Spleen (tissue), 11 donors: ENCODE measurements at regions not wholly inside any gene's neighbourhood (a gene's known extent, or its start where the extent isn't known, plus 50 kb on each side); places are given as distances from the start of the nearest gene placed in this dataset.

Source experiments
- DNase-seq: peaks from one replicate; pipeline ENCODE4 v3.0.0-alpha.2; 2020
- H3K27ac ChIP-seq, 8 donors: fragments of 200-600 bp; sonication (generic) in 7 of 8; 1 replicate in 4 of 8; 2 replicates in 4 of 8; pipeline versions ENCODE4 v1.5.0 to v1.8.0; 2016 to 2021; ENCODE audit warnings: inconsistent platforms in 4 of 8, mild to moderate bottlenecking in 4 of 8, moderate library complexity in 1 of 8
- H3K27me3 ChIP-seq, 7 donors: fragments of 200-600 bp; sonication (generic) in 6 of 7; replicated peaks in 1 of 7; 1 replicate in 4 of 7; 2 replicates in 3 of 7; pipeline versions ENCODE4 v1.5.0 to v1.8.0; 2016 to 2021; ENCODE audit warnings: inconsistent platforms in 3 of 7, mild to moderate bottlenecking in 1 of 7
- H3K36me3 ChIP-seq, 6 donors: fragments of 200-600 bp; sonication (generic) in 5 of 6; 1 replicate in 4 of 6; 2 replicates in 2 of 6; pipeline versions ENCODE4 v1.5.0 to v1.8.0; 2016 to 2021; ENCODE audit warnings: inconsistent platforms in 2 of 6
- H3K4me1 ChIP-seq, 6 donors: fragments of 200-600 bp; sonication (generic) in 5 of 6; 1 replicate in 3 of 6; 2 replicates in 3 of 6; pipeline versions ENCODE4 v1.5.0 to v1.8.0; 2016 to 2021; ENCODE audit warnings: inconsistent platforms in 3 of 6
- H3K4me3 ChIP-seq, 8 donors: fragments of 200-600 bp; sonication (generic) in 7 of 8; 1 replicate in 4 of 8; 2 replicates in 4 of 8; pipeline versions ENCODE4 v1.5.0 to v1.8.0; 2016 to 2021; ENCODE audit warnings: inconsistent platforms in 4 of 8, mild to moderate bottlenecking in 4 of 8, moderate library complexity in 2 of 8
- H3K9me3 ChIP-seq, 8 donors: fragments of 200-600 bp; sonication (generic) in 7 of 8; 1 replicate in 4 of 8; 2 replicates in 4 of 8; pipeline versions ENCODE4 v1.5.0 to v1.8.0; 2016 to 2021; ENCODE audit warnings: inconsistent platforms in 4 of 8
- POLR2A ChIP-seq, 3 donors: fragments of 450-650 bp; IDR thresholded peaks; one replicate each; pipeline ENCODE4 v1.5.1; 2017; ENCODE audit warnings: antibody characterized with exemption in 3 of 3, mild to moderate bottlenecking in 1 of 3
- POLR2AphosphoS5 ChIP-seq, 3 donors: sonication (generic); formaldehyde crosslinking; IDR thresholded peaks; one replicate each; pipeline ENCODE4 v1.5.1; 2017; ENCODE audit warnings: antibody characterized with exemption in 3 of 3
- WGBS, 5 donors: extraction: QIAGEN DNeasy Blood & Tissue Kit in 3 of 5; methylation state at CpG; one replicate each; pipeline versions ENCODE4 v1.1.5 to v1.1.7; 2013 to 2018; 5-methylcytosine and 5-hydroxymethylcytosine counted together
- intact Hi-C: fragments of 100-400 bp; cut with DNase I; formaldehyde crosslinking; loops from one replicate; pipeline ENCODE4 v1.15.0; 2023; ENCODE audit warnings: low total_unique reads
- TF ChIP-seq, protein P1 (sequence below), 11 experiments: fragments of 200-600 bp in 7 of 11; fragments of 450-650 bp in 4 of 11; sonication (generic) in 4 of 11; IDR thresholded peaks in 8 of 11; conservative IDR thresholded peaks in 3 of 11; 1 replicate in 7 of 11; 2 replicates in 4 of 11; pipeline versions ENCODE4 v1.4.0 to v1.8.0; 2016 to 2021; ENCODE audit warnings: antibody characterized with exemption in 11 of 11, inconsistent platforms in 4 of 11, mild to moderate bottlenecking in 1 of 11
- donor health status: healthy with polysubstance abuse.
- donor health status: DM: no; HTN: no; CAD: no; lungs with moderate emphysema.
- donor health status: DM: no; HTN: no; CAD: no.
- donor health status: Bipolar disorder and iron deficiency.
- donor health status: healthy.
- donor health status: DM: no; HTN: no; CAD: no.
- donor health status: DM: yes; HTN: yes; CAD: no.

DNA sequence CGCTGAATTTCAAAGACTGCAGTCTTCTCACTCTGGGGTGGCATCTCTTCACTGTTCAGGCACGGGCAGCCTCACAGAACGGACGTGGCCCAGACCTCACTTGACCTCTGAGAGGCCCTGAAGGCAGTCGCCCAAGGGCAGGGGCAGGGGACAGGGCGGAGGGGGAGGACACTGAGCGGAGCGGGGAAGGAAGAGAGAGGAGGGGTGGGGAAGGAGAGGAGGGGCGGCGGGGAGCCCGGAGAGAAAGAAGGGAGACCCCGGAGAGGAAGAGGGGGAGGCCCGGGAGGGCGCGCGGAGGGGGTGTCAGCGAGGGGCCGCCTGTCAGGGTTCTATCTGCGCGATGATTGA is 58.7 kb upstream of the COMTD1 start:
- 1 to 4% (median 3%) methylated on average over 20 of the region's 20 CpGs for WGBS, 5 donors
- Histone ChIP-seq H3K36me3 (no peaks in the 10 kb centered on the region), H3K27me3 (peaks cover 0 to 46% (median 0%) of the 10 kb centered on the region in 7 donors), H3K4me1 (peaks cover 0 to 36% (median 25%) of the 10 kb centered on the region in 6 donors), H3K27ac (peak overlapping the region; percentile 71 to 93 (median 90)), H3K4me3 (peak overlapping the region; percentile 16 to 77 (median 50)), H3K9me3 (peaks cover 0 to 11% (median 3%) of the 10 kb centered on the region in 8 donors)
- intact Hi-C loops = loop anchor here (5.0 kb wide), 1 partner anchor 103 kb away; no protein-coding TSS in a partner anchor
- peak; percentile 80 for DNase-seq
- no peak for TF ChIP-seq POLR2A (IDR thresholded peaks at IDR 0.05)
- peak in 1 of 3 donors; percentile 42 for TF ChIP-seq POLR2AphosphoS5 (IDR thresholded peaks at IDR 0.05)

DNA sequence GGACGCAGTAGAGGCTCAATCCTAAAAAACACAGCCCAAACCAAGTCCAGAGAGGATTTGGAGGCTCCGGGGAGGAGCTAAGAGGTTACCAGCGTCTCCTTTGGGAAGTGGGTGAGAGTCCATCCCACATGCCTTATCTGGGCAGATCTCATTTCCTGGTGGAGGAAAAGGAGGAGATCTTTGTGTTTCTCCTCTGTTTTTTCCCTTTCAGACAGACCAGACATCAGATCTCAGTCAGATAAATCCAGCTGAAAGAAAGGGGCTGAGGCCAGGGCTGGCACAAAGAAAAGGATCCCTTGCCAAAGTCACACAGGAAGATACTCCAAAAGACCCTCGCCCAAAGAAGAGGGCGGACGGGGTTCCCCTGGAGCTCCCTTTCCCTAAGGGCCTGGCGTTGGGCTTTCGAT is 58.3 kb upstream of the COMTD1 start:
- intact Hi-C loops = loop anchor here (5.0 kb wide), 1 partner anchor 103 kb away; no protein-coding TSS in a partner anchor
- peaks cover 0 to 36% (median 25%) of the 10 kb centered on the region in 6 donors for H3K4me1 ChIP-seq
- DNase-seq = no peak
- 40 to 57% (median 52%) methylated on average over 8 of the region's 8 CpGs for WGBS, 5 donors
- peaks cover 0 to 46% (median 0%) of the 10 kb centered on the region in 7 donors for H3K27me3 ChIP-seq
- TF ChIP-seq POLR2A (IDR thresholded peaks at IDR 0.05) (no peak), POLR2AphosphoS5 (IDR thresholded peaks at IDR 0.05) (no peak)
- TF ChIP-seq, protein P1, sequence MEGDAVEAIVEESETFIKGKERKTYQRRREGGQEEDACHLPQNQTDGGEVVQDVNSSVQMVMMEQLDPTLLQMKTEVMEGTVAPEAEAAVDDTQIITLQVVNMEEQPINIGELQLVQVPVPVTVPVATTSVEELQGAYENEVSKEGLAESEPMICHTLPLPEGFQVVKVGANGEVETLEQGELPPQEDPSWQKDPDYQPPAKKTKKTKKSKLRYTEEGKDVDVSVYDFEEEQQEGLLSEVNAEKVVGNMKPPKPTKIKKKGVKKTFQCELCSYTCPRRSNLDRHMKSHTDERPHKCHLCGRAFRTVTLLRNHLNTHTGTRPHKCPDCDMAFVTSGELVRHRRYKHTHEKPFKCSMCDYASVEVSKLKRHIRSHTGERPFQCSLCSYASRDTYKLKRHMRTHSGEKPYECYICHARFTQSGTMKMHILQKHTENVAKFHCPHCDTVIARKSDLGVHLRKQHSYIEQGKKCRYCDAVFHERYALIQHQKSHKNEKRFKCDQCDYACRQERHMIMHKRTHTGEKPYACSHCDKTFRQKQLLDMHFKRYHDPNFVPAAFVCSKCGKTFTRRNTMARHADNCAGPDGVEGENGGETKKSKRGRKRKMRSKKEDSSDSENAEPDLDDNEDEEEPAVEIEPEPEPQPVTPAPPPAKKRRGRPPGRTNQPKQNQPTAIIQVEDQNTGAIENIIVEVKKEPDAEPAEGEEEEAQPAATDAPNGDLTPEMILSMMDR (IDR thresholded peaks at IDR 0.05 in 8 of 11, conservative IDR thresholded peaks at IDR 0.05 in 3 of 11) = no peak
- peaks cover 0 to 11% (median 3%) of the 10 kb centered on the region in 8 donors for H3K9me3 ChIP-seq
- peak overlapping the region in 4 of 8 donors; percentile 52 to 77 (median 56) for H3K4me3 ChIP-seq
- H3K36me3 ChIP-seq = no peaks in the 10 kb centered on the region
- H3K27ac ChIP-seq = peak overlapping the region; percentile 53 to 93 (median 90)

DNA sequence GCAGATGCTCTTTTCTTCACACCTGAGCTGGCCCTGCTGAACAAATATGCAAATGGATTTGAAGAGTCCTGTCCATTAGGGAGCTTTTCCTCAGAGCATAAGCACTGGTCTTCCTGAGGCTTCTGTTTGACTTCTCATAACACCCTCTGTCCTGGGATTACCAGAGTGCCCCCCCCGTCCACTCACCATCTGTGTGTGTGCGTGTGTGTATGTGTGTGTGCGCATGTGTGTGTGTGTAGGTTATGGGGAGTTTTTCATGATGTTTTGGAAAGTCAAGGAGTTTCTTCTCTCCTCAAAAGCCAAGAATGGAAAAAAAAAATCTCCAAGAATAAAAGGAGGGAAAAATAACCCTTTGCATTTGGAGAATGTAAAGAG is 57.7 kb upstream of the COMTD1 start:
- H3K27me3 ChIP-seq = peaks cover 0 to 46% (median 0%) of the 10 kb centered on the region in 7 donors
- no peak overlapping the region for H3K4me3 ChIP-seq
- intact Hi-C loops = loop anchor here (5.0 kb wide), 1 partner anchor 104 kb away; no protein-coding TSS in a partner anchor
- H3K36me3 ChIP-seq = no peaks in the 10 kb centered on the region
- TF ChIP-seq POLR2AphosphoS5 (IDR thresholded peaks at IDR 0.05) (no peak), POLR2A (IDR thresholded peaks at IDR 0.05) (no peak)
- TF ChIP-seq, protein P1 (IDR thresholded peaks at IDR 0.05 in 8 of 11, conservative IDR thresholded peaks at IDR 0.05 in 3 of 11) = no peak
- H3K27ac ChIP-seq = peak overlapping the region in 6 of 8 donors; percentile 80 to 93 (median 92)
- H3K9me3 ChIP-seq = peaks cover 0 to 11% (median 3%) of the 10 kb centered on the region in 8 donors
- DNase-seq = no peak
- 87 to 97% (median 92%) methylated on average over 3 of the region's 3 CpGs for WGBS, 5 donors
- H3K4me1 ChIP-seq = peaks cover 0 to 36% (median 25%) of the 10 kb centered on the region in 6 donors

DNA sequence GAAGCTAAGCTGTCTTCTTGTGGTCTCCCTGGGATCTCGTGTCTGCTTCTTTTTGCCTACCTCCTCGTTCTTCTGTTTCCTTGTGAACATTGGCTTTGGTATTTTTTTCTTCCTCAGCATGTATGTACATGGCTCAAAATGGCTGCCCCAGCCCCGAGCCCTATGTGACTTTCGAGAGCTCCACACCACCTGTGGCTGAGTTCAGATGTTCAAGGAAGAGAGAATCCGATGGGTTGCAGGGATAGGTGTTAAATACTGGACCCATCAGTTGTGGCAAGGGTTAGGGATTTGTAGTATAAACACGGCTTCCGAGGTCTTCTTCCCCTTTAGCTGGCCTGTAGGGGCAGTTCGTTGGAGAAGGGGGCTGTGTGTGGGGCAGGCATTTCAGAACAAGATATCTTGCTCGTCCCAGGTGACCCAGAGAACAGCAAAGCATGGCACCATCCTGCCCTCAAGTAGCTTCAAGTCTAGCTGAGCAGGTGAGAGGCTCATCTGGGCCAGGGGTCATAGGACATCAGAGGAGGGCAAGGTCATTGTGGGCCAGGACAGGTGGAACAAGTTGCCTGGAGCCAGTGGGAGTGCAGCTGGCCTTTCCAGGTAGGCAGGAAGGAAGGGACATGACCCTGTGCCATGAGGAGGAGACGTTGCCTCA is 57.2 kb upstream of the COMTD1 start:
- Histone ChIP-seq H3K4me3 (no peak overlapping the region), H3K36me3 (no peaks in the 10 kb centered on the region), H3K27me3 (peaks cover 0 to 46% (median 0%) of the 10 kb centered on the region in 7 donors), H3K4me1 (peaks cover 0 to 36% (median 25%) of the 10 kb centered on the region in 6 donors), H3K27ac (no peak overlapping the region), H3K9me3 (peaks cover 0 to 11% (median 3%) of the 10 kb centered on the region in 8 donors)
- TF ChIP-seq, protein P1 (IDR thresholded peaks at IDR 0.05 in 8 of 11, conservative IDR thresholded peaks at IDR 0.05 in 3 of 11) = no peak
- TF ChIP-seq POLR2A (IDR thresholded peaks at IDR 0.05) (no peak), POLR2AphosphoS5 (IDR thresholded peaks at IDR 0.05) (no peak)
- no peak for DNase-seq
- intact Hi-C loops = loop anchor here (5.0 kb wide), 1 partner anchor 104 kb away; no protein-coding TSS in a partner anchor
- WGBS, 5 donors = 88 to 94% (median 90%) methylated on average over 10 of the region's 10 CpGs
